ENCODE measurements at regions not wholly inside any gene's neighbourhood (a gene's known extent, or its start where the extent isn't known, plus 50 kb on each side); places are given as distances from the start of the nearest gene placed in this dataset.

DNA sequence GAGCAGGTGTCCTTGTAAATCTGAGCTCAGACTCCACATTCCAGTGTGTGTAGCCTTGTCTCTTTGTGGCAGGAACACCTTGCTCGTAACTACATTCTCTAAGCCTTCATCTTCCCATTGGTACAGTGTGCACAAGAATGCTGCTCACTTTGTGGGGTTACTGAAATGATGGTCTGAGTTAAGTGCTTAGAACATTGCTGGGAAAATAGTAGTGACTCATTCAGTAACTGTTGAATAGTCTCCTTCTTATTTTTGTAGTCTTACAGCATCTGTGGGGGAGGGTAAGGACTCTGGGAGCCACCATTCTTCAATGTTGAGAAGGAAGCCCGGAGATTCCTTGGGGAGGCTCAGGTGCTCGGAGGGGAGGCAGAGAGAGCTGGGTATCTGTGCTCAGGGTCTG is 236.0 kb upstream of the HDAC4 start:
- H3K4me3 ChIP-seq (ENCODE audit: low read length): no peak overlapping the region
- H3K9me3 ChIP-seq (ENCODE audit: control insufficient read depth, insufficient read depth, low read length): no peaks in the 10 kb centered on the region
- no peak overlapping the region for H3K27ac ChIP-seq (ENCODE audit: low read length)
- DNase-seq (ENCODE audit: low read depth, low spot score): no peak
- H3K36me3 ChIP-seq (ENCODE audit: control insufficient read depth, insufficient read depth, low read length): no peaks in the 10 kb centered on the region
- H3K27me3 ChIP-seq (ENCODE audit: control insufficient read depth, insufficient read depth, low read length): no peaks in the 10 kb centered on the region
- no peaks in the 10 kb centered on the region for H3K4me1 ChIP-seq (ENCODE audit: control insufficient read depth, insufficient read depth, low read length)
- no CpG with 5 or more reads among the region's 3 CpGs for WGBS (ENCODE audit: insufficient coverage, insufficient read length)

DNA sequence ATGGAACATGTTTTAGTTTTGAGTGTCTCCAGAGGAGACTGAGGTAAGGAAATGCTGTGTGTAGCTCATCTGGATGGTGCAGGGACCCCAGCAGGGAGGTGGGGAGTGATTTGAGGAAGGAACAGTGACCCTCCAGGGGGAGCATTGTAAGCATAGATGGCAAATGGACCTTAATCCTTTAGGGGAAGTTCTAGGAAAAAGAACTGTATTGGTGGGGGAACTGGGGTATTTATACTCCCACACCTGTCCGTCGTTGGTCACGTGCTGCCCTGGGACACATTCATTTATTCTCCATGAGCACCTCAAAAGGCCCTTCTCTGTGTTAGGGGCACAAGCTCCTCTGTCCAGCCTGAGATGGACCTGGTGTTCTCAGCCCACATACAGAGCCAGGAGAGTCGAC is 233.9 kb upstream of the HDAC4 start:
- H3K27me3 ChIP-seq (ENCODE audit: control insufficient read depth, insufficient read depth, low read length): no peaks in the 10 kb centered on the region
- H3K36me3 ChIP-seq (ENCODE audit: control insufficient read depth, insufficient read depth, low read length): no peaks in the 10 kb centered on the region
- no peaks in the 10 kb centered on the region for H3K4me1 ChIP-seq (ENCODE audit: control insufficient read depth, insufficient read depth, low read length)
- DNase-seq (ENCODE audit: low read depth, low spot score): no peak
- H3K27ac ChIP-seq (ENCODE audit: low read length): no peak overlapping the region
- no peaks in the 10 kb centered on the region for H3K9me3 ChIP-seq (ENCODE audit: control insufficient read depth, insufficient read depth, low read length)
- H3K4me3 ChIP-seq (ENCODE audit: low read length): no peak overlapping the region
- whole genome bisulfite sequencing (ENCODE audit: insufficient coverage, insufficient read length): no CpG with 5 or more reads among the region's 4 CpGs

- Histone ChIP-seq H3K36me3 (ENCODE audit: control insufficient read depth, insufficient read depth, low read length) (no peaks in the 10 kb centered on the region), H3K27ac (ENCODE audit: low read length) (no peak overlapping the region), H3K9me3 (ENCODE audit: control insufficient read depth, insufficient read depth, low read length) (no peaks in the 10 kb centered on the region), H3K4me1 (ENCODE audit: control insufficient read depth, insufficient read depth, low read length) (peaks cover 5% of the 10 kb centered on the region), H3K27me3 (ENCODE audit: control insufficient read depth, insufficient read depth, low read length) (no peaks in the 10 kb centered on the region), H3K4me3 (ENCODE audit: low read length) (no peak overlapping the region)
- no CpG with 5 or more reads among the region's 13 CpGs for WGBS (ENCODE audit: insufficient coverage, insufficient read length)
- no peak for DNase-seq (ENCODE audit: low read depth, low spot score)
Measured at GRCh38 chr2:239630618-239631286, 229.9 kb upstream of the HDAC4 start.

- Histone ChIP-seq H3K4me1 (ENCODE audit: control insufficient read depth, insufficient read depth, low read length) (peaks cover 5% of the 10 kb centered on the region), H3K36me3 (ENCODE audit: control insufficient read depth, insufficient read depth, low read length) (no peaks in the 10 kb centered on the region), H3K27me3 (ENCODE audit: control insufficient read depth, insufficient read depth, low read length) (no peaks in the 10 kb centered on the region), H3K4me3 (ENCODE audit: low read length) (no peak overlapping the region), H3K27ac (ENCODE audit: low read length) (no peak overlapping the region), H3K9me3 (ENCODE audit: control insufficient read depth, insufficient read depth, low read length) (no peaks in the 10 kb centered on the region)
- whole genome bisulfite sequencing (ENCODE audit: insufficient coverage, insufficient read length): no CpG with 5 or more reads among the region's 7 CpGs
- no peak for DNase-seq (ENCODE audit: low read depth, low spot score)
Measured at GRCh38 chr2:239629926-239630617, 229.3 kb upstream of the HDAC4 start.

- Histone ChIP-seq H3K27ac (ENCODE audit: low read length) (no peak overlapping the region), H3K9me3 (ENCODE audit: control insufficient read depth, insufficient read depth, low read length) (no peaks in the 10 kb centered on the region), H3K4me1 (ENCODE audit: control insufficient read depth, insufficient read depth, low read length) (peaks cover 5% of the 10 kb centered on the region), H3K36me3 (ENCODE audit: control insufficient read depth, insufficient read depth, low read length) (no peaks in the 10 kb centered on the region), H3K27me3 (ENCODE audit: control insufficient read depth, insufficient read depth, low read length) (no peaks in the 10 kb centered on the region), H3K4me3 (ENCODE audit: low read length) (no peak overlapping the region)
- no CpG with 5 or more reads among the region's 16 CpGs for WGBS (ENCODE audit: insufficient coverage, insufficient read length)
- DNase-seq (ENCODE audit: low read depth, low spot score): no peak
Measured at GRCh38 chr2:239626961-239627592, 226.3 kb upstream of the HDAC4 start.

GRCh38 chr2:239625971-239626734 is 225.3 kb upstream of the HDAC4 start:
- no peak overlapping the region for H3K4me3 ChIP-seq (ENCODE audit: low read length)
- H3K27me3 ChIP-seq (ENCODE audit: control insufficient read depth, insufficient read depth, low read length): no peaks in the 10 kb centered on the region
- H3K4me1 ChIP-seq (ENCODE audit: control insufficient read depth, insufficient read depth, low read length): peaks cover 5% of the 10 kb centered on the region
- no peaks in the 10 kb centered on the region for H3K36me3 ChIP-seq (ENCODE audit: control insufficient read depth, insufficient read depth, low read length)
- H3K9me3 ChIP-seq (ENCODE audit: control insufficient read depth, insufficient read depth, low read length): no peaks in the 10 kb centered on the region
- no CpG with 5 or more reads among the region's 8 CpGs for WGBS (ENCODE audit: insufficient coverage, insufficient read length)
- H3K27ac ChIP-seq (ENCODE audit: low read length): no peak overlapping the region
- DNase-seq (ENCODE audit: low read depth, low spot score): no peak

GRCh38 chr2:239625156-239625845 is 224.5 kb upstream of the HDAC4 start:
- DNase-seq (ENCODE audit: low read depth, low spot score): no peak
- H3K27me3 ChIP-seq (ENCODE audit: control insufficient read depth, insufficient read depth, low read length): no peaks in the 10 kb centered on the region
- no peak overlapping the region for H3K27ac ChIP-seq (ENCODE audit: low read length)
- H3K4me1 ChIP-seq (ENCODE audit: control insufficient read depth, insufficient read depth, low read length): peaks cover 5% of the 10 kb centered on the region
- H3K9me3 ChIP-seq (ENCODE audit: control insufficient read depth, insufficient read depth, low read length): no peaks in the 10 kb centered on the region
- no peaks in the 10 kb centered on the region for H3K36me3 ChIP-seq (ENCODE audit: control insufficient read depth, insufficient read depth, low read length)
- H3K4me3 ChIP-seq (ENCODE audit: low read length): no peak overlapping the region
- WGBS (ENCODE audit: insufficient coverage, insufficient read length): no CpG with 5 or more reads among the region's 17 CpGs

DNA sequence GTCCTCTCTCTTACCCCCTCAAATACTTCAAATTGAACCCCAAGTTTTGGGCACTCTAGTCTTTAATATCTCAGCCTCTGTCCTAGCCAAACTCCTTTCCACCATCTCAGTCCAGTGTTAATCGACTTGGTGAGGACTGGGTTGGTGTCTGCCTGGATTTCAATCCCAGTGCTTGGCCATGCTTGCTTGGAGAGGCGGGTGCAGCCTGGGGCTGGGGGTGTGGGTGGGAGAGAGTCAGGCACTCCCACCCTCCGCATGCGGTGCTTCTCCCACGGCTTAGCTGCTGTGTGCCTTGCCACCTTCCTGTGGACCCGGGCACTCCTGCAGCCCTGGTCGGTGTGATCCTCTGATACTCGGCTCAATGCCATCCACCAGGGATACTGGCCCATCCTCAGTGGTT is 220.8 kb upstream of the HDAC4 start:
- no peaks in the 10 kb centered on the region for H3K36me3 ChIP-seq (ENCODE audit: control insufficient read depth, insufficient read depth, low read length)
- H3K4me1 ChIP-seq (ENCODE audit: control insufficient read depth, insufficient read depth, low read length): no peaks in the 10 kb centered on the region
- no peak overlapping the region for H3K27ac ChIP-seq (ENCODE audit: low read length)
- DNase-seq (ENCODE audit: low read depth, low spot score): no peak
- no peaks in the 10 kb centered on the region for H3K27me3 ChIP-seq (ENCODE audit: control insufficient read depth, insufficient read depth, low read length)
- H3K4me3 ChIP-seq (ENCODE audit: low read length): no peak overlapping the region
- H3K9me3 ChIP-seq (ENCODE audit: control insufficient read depth, insufficient read depth, low read length): no peaks in the 10 kb centered on the region
- WGBS (ENCODE audit: insufficient coverage, insufficient read length): no CpG with 5 or more reads among the region's 8 CpGs

DNA sequence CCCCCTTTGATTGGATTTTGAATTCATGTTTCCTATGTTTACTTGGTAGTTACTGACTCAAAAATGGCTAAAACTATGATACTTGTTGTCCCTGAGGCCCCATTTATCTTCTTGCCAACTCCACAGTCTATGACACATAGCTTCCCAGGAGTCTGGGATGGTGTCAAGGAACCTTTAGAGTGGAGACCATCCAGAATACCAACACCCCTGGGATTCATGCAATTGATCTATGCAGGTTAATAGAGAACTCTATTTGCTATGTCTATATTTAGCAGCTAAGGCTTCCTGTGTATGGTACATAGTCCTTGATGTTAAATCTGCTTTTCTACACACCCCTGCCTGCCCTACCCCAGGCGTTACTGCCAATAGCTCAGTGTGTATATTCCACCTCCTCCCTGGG is 218.5 kb upstream of the HDAC4 start:
- Histone ChIP-seq H3K4me3 (ENCODE audit: low read length) (no peak overlapping the region), H3K36me3 (ENCODE audit: control insufficient read depth, insufficient read depth, low read length) (no peaks in the 10 kb centered on the region), H3K4me1 (ENCODE audit: control insufficient read depth, insufficient read depth, low read length) (no peaks in the 10 kb centered on the region), H3K27me3 (ENCODE audit: control insufficient read depth, insufficient read depth, low read length) (no peaks in the 10 kb centered on the region), H3K9me3 (ENCODE audit: control insufficient read depth, insufficient read depth, low read length) (no peaks in the 10 kb centered on the region), H3K27ac (ENCODE audit: low read length) (no peak overlapping the region)
- DNase-seq (ENCODE audit: low read depth, low spot score): no peak
- no CpG with 5 or more reads among the region's 1 CpG for WGBS (ENCODE audit: insufficient coverage, insufficient read length)

DNA sequence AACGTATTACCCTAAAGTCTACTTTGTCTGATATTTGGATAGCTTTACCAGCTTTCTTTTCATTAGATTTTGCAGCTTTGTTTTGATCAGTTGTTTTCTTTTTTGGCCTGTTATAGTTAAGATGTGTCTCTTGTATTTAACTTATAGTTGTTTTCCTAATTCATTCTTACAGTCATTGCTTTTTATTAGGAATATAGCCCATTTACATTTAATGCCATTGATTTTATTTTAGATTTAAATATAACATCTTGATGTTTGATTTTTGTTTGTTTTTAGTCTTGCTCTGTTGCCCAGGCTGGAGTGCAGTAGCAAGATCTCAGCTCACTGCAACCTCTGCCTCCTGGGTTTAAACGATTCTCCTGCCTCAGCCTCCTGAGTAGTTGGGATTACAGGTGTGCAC is 215.9 kb upstream of the HDAC4 start:
- no peaks in the 10 kb centered on the region for H3K9me3 ChIP-seq (ENCODE audit: control insufficient read depth, insufficient read depth, low read length)
- no peaks in the 10 kb centered on the region for H3K4me1 ChIP-seq (ENCODE audit: control insufficient read depth, insufficient read depth, low read length)
- no peak overlapping the region for H3K27ac ChIP-seq (ENCODE audit: low read length)
- WGBS (ENCODE audit: insufficient coverage, insufficient read length): no CpG with 5 or more reads among the region's 2 CpGs
- H3K27me3 ChIP-seq (ENCODE audit: control insufficient read depth, insufficient read depth, low read length): no peaks in the 10 kb centered on the region
- no peaks in the 10 kb centered on the region for H3K36me3 ChIP-seq (ENCODE audit: control insufficient read depth, insufficient read depth, low read length)
- no peak for DNase-seq (ENCODE audit: low read depth, low spot score)
- H3K4me3 ChIP-seq (ENCODE audit: low read length): no peak overlapping the region
